Erythroblast (primary cell): ENCODE measurements at regions not wholly inside any gene's neighbourhood (a gene's known extent, or its start where the extent isn't known, plus 50 kb on each side); places are given as distances from the start of the nearest gene placed in this dataset.

Experiments used
- GATA1 ChIP-seq: IDR thresholded peaks from 2 replicates; pipeline ENCODE4 v1.6.1; 2011; ENCODE audit warnings: low read depth, mild to moderate bottlenecking, control low read depth, low read length, moderate library complexity
- POLR2A ChIP-seq: IDR thresholded peaks from 2 replicates; pipeline ENCODE4 v1.6.1; 2011; ENCODE audit warnings: mild to moderate bottlenecking, low read length

DNA sequence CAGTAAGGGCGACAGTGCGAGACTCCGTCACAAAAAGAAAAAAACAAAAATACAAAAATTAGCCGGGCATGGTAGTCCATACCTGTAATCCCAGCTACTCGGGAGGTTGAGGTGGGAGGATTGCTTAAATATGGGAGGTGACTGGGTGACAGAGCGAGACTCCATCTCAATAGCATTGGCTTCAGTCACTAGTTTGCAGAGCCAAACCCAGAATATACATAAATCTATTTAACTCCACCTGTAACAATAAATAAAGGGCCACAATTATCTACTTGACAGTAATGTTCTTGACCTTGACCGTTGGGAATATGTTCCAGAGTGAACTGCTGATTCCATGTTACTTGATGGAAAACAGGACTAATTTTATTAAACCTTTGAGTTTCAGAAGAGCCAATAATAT, 198.9 kb upstream of the MDGA2 start:
- TF ChIP-seq POLR2A (no peak), GATA1 (no peak)
